ENCODE measurements at regions not wholly inside any gene's neighbourhood (a gene's known extent, or its start where the extent isn't known, plus 50 kb on each side); places are given as distances from the start of the nearest gene placed in this dataset.

DNA sequence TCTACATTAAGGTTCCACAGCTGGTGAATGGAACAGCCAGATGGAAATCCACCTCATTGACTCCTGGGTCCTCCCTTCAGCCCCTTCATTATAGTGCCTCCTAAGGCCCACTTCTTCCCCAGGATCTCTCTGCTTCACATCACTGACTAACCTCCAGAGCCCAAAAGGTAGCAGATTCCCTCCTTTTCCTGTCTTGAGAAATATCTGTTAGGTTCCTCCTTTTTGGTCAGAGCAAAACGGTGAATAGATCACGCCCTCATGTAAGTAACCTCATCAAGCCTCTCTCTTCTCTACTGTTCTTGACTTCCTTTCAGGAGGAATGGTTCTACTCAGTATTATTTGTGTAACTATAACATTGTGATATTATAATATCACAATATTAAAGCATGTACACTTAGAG, 155.0 kb upstream of the SRD5A2 start:
- TF ChIP-seq YY1 (IDR thresholded peaks at IDR 0.05; ENCODE audit: insufficient read depth, insufficient read length) = no peak
- no peak for TF ChIP-seq SUZ12 (IDR thresholded peaks at IDR 0.05; ENCODE audit: extremely low read depth, insufficient read depth, insufficient read length)

Data from NT2/D1 (cell line).